ENCODE measurements at regions not wholly inside any gene's neighbourhood (a gene's known extent, or its start where the extent isn't known, plus 50 kb on each side); places are given as distances from the start of the nearest gene placed in this dataset.

DNA sequence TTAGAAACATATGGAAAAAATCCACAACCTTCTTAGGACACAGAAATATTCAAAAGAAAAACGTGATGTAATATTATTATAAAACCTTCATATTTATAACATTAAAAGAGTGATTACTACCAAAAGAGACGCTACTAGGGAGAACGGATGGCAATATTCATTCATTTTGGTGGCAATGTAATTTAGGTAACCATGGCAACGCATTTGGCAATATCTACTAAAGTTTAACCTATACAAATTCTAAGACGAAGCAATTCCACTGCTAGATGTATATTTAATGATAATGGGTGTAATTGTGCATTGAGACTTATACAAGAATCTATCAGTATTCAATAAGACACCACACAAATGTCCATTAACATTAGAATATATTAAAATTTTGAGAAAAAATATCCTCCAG is 709.4 kb downstream of the ARAP2 start:
- Histone ChIP-seq H3K27me3 (no peaks in the 10 kb centered on the region), H3K36me3 (replicated peaks; ENCODE audit: insufficient read depth, low read depth) (no peaks in the 10 kb centered on the region), H3K79me2 (no peaks in the 10 kb centered on the region), H3K4me2 (no peak overlapping the region), H3K4me3 (no peak overlapping the region), H3K9me2 (replicated peaks; ENCODE audit: insufficient read depth) (no peaks in the 10 kb centered on the region), H3K4me1 (ENCODE audit: insufficient read depth) (no peaks in the 10 kb centered on the region), H2AFZ (no peak overlapping the region), H3K27ac (no peak overlapping the region), H4K20me1 (ENCODE audit: insufficient read depth, poor library complexity, severe bottlenecking) (no peaks in the 10 kb centered on the region), H3K9me3 (ENCODE audit: low read depth) (no peaks in the 10 kb centered on the region)
- WGBS (ENCODE audit: low lambda C conversion rate, missing lambda C conversion rate), result 88% methylated on average over 5 of the region's 5 CpGs
- no peak for DNase-seq (ENCODE audit: low spot score)
- no peak for TF ChIP-seq EZH2phosphoT487 (IDR thresholded peaks at IDR 0.05; ENCODE audit: low read depth, severe bottlenecking, unreplicated experiment)
- TF ChIP-seq, protein P1, sequence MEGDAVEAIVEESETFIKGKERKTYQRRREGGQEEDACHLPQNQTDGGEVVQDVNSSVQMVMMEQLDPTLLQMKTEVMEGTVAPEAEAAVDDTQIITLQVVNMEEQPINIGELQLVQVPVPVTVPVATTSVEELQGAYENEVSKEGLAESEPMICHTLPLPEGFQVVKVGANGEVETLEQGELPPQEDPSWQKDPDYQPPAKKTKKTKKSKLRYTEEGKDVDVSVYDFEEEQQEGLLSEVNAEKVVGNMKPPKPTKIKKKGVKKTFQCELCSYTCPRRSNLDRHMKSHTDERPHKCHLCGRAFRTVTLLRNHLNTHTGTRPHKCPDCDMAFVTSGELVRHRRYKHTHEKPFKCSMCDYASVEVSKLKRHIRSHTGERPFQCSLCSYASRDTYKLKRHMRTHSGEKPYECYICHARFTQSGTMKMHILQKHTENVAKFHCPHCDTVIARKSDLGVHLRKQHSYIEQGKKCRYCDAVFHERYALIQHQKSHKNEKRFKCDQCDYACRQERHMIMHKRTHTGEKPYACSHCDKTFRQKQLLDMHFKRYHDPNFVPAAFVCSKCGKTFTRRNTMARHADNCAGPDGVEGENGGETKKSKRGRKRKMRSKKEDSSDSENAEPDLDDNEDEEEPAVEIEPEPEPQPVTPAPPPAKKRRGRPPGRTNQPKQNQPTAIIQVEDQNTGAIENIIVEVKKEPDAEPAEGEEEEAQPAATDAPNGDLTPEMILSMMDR (IDR thresholded peaks at IDR 0.05; ENCODE audit: poor library complexity), result no peak
- TF ChIP-seq EZH2 (IDR thresholded peaks at IDR 0.05; ENCODE audit: borderline replicate concordance), result no peak

GRCh38 chr4:35538807-35539206 is 705.5 kb downstream of the ARAP2 start:
- H3K9me3 ChIP-seq (ENCODE audit: low read depth), result no peaks in the 10 kb centered on the region
- H3K27me3 ChIP-seq, result no peaks in the 10 kb centered on the region
- H3K27ac ChIP-seq, result no peak overlapping the region
- WGBS (ENCODE audit: low lambda C conversion rate, missing lambda C conversion rate), result 71% methylated on average over 4 of the region's 4 CpGs
- H3K9me2 ChIP-seq (replicated peaks; ENCODE audit: insufficient read depth), result no peaks in the 10 kb centered on the region
- H3K4me2 ChIP-seq, result no peak overlapping the region
- H4K20me1 ChIP-seq (ENCODE audit: insufficient read depth, poor library complexity, severe bottlenecking), result no peaks in the 10 kb centered on the region
- no peaks in the 10 kb centered on the region for H3K36me3 ChIP-seq (replicated peaks; ENCODE audit: insufficient read depth, low read depth)
- no peaks in the 10 kb centered on the region for H3K4me1 ChIP-seq (ENCODE audit: insufficient read depth)
- H3K4me3 ChIP-seq, result no peak overlapping the region
- no peak overlapping the region for H2AFZ ChIP-seq
- no peaks in the 10 kb centered on the region for H3K79me2 ChIP-seq
- TF ChIP-seq EZH2 (IDR thresholded peaks at IDR 0.05; ENCODE audit: borderline replicate concordance) (no peak), EZH2phosphoT487 (IDR thresholded peaks at IDR 0.05; ENCODE audit: low read depth, severe bottlenecking, unreplicated experiment) (no peak)
- TF ChIP-seq, protein P1 (IDR thresholded peaks at IDR 0.05; ENCODE audit: poor library complexity), result no peak
- DNase-seq (ENCODE audit: low spot score), result no peak

- Histone ChIP-seq H3K27ac (no peak overlapping the region), H3K27me3 (no peaks in the 10 kb centered on the region), H3K4me2 (no peak overlapping the region), H3K36me3 (replicated peaks; ENCODE audit: insufficient read depth, low read depth) (no peaks in the 10 kb centered on the region), H3K9me3 (ENCODE audit: low read depth) (no peaks in the 10 kb centered on the region), H2AFZ (no peak overlapping the region), H3K9me2 (replicated peaks; ENCODE audit: insufficient read depth) (no peaks in the 10 kb centered on the region), H4K20me1 (ENCODE audit: insufficient read depth, poor library complexity, severe bottlenecking) (no peaks in the 10 kb centered on the region), H3K79me2 (no peaks in the 10 kb centered on the region), H3K4me3 (no peak overlapping the region), H3K4me1 (ENCODE audit: insufficient read depth) (no peaks in the 10 kb centered on the region)
- no peak for DNase-seq (ENCODE audit: low spot score)
- WGBS (ENCODE audit: low lambda C conversion rate, missing lambda C conversion rate), result 88% methylated on average over 5 of the region's 5 CpGs
- TF ChIP-seq EZH2 (IDR thresholded peaks at IDR 0.05; ENCODE audit: borderline replicate concordance) (no peak), EZH2phosphoT487 (IDR thresholded peaks at IDR 0.05; ENCODE audit: low read depth, severe bottlenecking, unreplicated experiment) (no peak)
- TF ChIP-seq, protein P1 (IDR thresholded peaks at IDR 0.05; ENCODE audit: poor library complexity), result no peak
Measured at GRCh38 chr4:35539404-35540055, 704.8 kb downstream of the ARAP2 start.
